Osteoblast (primary cell): ENCODE measurements at regions not wholly inside any gene's neighbourhood (a gene's known extent, or its start where the extent isn't known, plus 50 kb on each side); places are given as distances from the start of the nearest gene placed in this dataset.

ENCODE experiments used
- DNase-seq: peaks from one replicate; pipeline ENCODE4 v3.0.0; 2011; ENCODE audit warnings: low spot score, mixed read lengths; ENCODE audit not compliant: insufficient read length; ENCODE audit errors: missing footprints
- H2AFZ ChIP-seq: 2 replicates; pipeline ENCODE4 v1.6.0; 2011; ENCODE audit warnings: mild to moderate bottlenecking, low read length
- H3K27ac ChIP-seq: 2 replicates; pipeline ENCODE4 v1.5.1; 2011; ENCODE audit warnings: mild to moderate bottlenecking, low read depth, low read length, moderate library complexity
- H3K27me3 ChIP-seq: 2 replicates; pipeline ENCODE4 v1.6.0; 2012; ENCODE audit warnings: mild to moderate bottlenecking, control low read depth, inconsistent platforms, low read length, moderate library complexity; ENCODE audit not compliant: insufficient read depth
- H3K36me3 ChIP-seq: 2 replicates; pipeline ENCODE4 v1.5.1; 2011; ENCODE audit warnings: mild to moderate bottlenecking, low read length, control low read depth, moderate library complexity; ENCODE audit not compliant: insufficient read depth
- H3K4me1 ChIP-seq: 2 replicates; pipeline ENCODE4 v1.5.1; 2011; ENCODE audit warnings: mild to moderate bottlenecking, low read length, control low read depth, moderate library complexity; ENCODE audit not compliant: insufficient read depth
- H3K4me2 ChIP-seq: 2 replicates; pipeline ENCODE4 v1.6.0; 2011; ENCODE audit warnings: mild to moderate bottlenecking, low read length; ENCODE audit not compliant: insufficient read depth
- H3K4me3 ChIP-seq: fragments of 200-600 bp; sonication (generic); 3 replicates; pipeline ENCODE4 v1.5.1; 2012; ENCODE audit warnings: mild to moderate bottlenecking, low read length, inconsistent platforms; ENCODE audit not compliant: insufficient read depth
- H3K79me2 ChIP-seq: 2 replicates; pipeline ENCODE4 v1.6.0; 2012; ENCODE audit warnings: mild to moderate bottlenecking, low read length, control low read depth, inconsistent platforms; ENCODE audit not compliant: insufficient read depth
- H3K9me3 ChIP-seq: 2 replicates; pipeline ENCODE4 v1.5.1; 2011; ENCODE audit warnings: low read depth, low read length, control low read depth
- H4K20me1 ChIP-seq: 2 replicates; pipeline ENCODE4 v1.6.0; 2012; ENCODE audit warnings: mild to moderate bottlenecking, low read length, control low read depth; ENCODE audit not compliant: insufficient read depth
- TF ChIP-seq, protein P1 (sequence below): IDR thresholded peaks from 2 replicates; pipeline ENCODE4 v1.5.1; 2011; ENCODE audit warnings: mild to moderate bottlenecking, low read depth, low read length, moderate library complexity; ENCODE audit errors: extremely low read depth

- H4K20me1 ChIP-seq, result no peaks in the 10 kb centered on the region
- peaks cover 19% of the 10 kb centered on the region for H3K4me1 ChIP-seq
- no peaks in the 10 kb centered on the region for H3K9me3 ChIP-seq
- H3K36me3 ChIP-seq, result no peaks in the 10 kb centered on the region
- DNase-seq, result peak; percentile 74
- no peak overlapping the region for H3K27ac ChIP-seq
- H3K4me3 ChIP-seq, result no peak overlapping the region
- no peaks in the 10 kb centered on the region for H3K79me2 ChIP-seq
- H3K27me3 ChIP-seq, result no peaks in the 10 kb centered on the region
- no peak overlapping the region for H2AFZ ChIP-seq
- no peak overlapping the region for H3K4me2 ChIP-seq
- TF ChIP-seq, protein P1, sequence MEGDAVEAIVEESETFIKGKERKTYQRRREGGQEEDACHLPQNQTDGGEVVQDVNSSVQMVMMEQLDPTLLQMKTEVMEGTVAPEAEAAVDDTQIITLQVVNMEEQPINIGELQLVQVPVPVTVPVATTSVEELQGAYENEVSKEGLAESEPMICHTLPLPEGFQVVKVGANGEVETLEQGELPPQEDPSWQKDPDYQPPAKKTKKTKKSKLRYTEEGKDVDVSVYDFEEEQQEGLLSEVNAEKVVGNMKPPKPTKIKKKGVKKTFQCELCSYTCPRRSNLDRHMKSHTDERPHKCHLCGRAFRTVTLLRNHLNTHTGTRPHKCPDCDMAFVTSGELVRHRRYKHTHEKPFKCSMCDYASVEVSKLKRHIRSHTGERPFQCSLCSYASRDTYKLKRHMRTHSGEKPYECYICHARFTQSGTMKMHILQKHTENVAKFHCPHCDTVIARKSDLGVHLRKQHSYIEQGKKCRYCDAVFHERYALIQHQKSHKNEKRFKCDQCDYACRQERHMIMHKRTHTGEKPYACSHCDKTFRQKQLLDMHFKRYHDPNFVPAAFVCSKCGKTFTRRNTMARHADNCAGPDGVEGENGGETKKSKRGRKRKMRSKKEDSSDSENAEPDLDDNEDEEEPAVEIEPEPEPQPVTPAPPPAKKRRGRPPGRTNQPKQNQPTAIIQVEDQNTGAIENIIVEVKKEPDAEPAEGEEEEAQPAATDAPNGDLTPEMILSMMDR, result peak; percentile 27
These were observed 87.9 kb downstream of the NUDT12 start for GRCh38 chr5:103474677-103475076.

GRCh38 chr5:103473725-103474124 lies 88.9 kb downstream of the NUDT12 start:
- no peak for DNase-seq
- H3K79me2 ChIP-seq, result no peaks in the 10 kb centered on the region
- peaks cover 26% of the 10 kb centered on the region for H3K4me1 ChIP-seq
- no peaks in the 10 kb centered on the region for H4K20me1 ChIP-seq
- no peak overlapping the region for H3K4me2 ChIP-seq
- TF ChIP-seq, protein P1, result no peak
- no peaks in the 10 kb centered on the region for H3K9me3 ChIP-seq
- H2AFZ ChIP-seq, result no peak overlapping the region
- H3K27me3 ChIP-seq, result no peaks in the 10 kb centered on the region
- no peaks in the 10 kb centered on the region for H3K36me3 ChIP-seq
- H3K27ac ChIP-seq, result no peak overlapping the region
- no peak overlapping the region for H3K4me3 ChIP-seq

- Histone ChIP-seq H3K4me2 (no peak overlapping the region), H3K4me1 (peaks cover 27% of the 10 kb centered on the region), H3K79me2 (no peaks in the 10 kb centered on the region), H3K36me3 (no peaks in the 10 kb centered on the region), H3K27me3 (no peaks in the 10 kb centered on the region), H3K4me3 (no peak overlapping the region), H4K20me1 (no peaks in the 10 kb centered on the region), H3K27ac (peak overlapping the region; percentile 58), H2AFZ (no peak overlapping the region), H3K9me3 (no peaks in the 10 kb centered on the region)
- TF ChIP-seq, protein P1, result no peak
- no peak for DNase-seq
These were observed 89.8 kb downstream of the NUDT12 start for GRCh38 chr5:103472830-103473229.

DNA sequence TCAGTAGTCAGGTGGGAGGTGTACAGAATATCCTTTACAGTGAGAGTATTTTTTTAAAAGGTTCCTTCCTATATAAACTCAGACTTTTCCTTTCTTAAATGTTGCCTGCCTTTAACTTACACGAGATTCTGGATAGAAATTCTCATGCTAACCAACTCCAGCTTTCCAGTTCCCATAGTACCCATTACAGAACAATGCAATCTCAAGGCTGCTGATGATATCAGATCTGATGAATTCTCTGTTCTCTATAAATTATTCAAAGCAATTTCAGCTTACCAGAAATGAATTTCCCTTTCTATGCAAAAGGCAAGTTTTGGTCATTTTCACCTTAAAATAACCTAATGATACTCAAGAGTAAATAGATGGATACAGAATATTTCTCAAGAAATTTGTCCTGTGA lies 90.3 kb downstream of the NUDT12 start:
- Histone ChIP-seq H3K27me3 (no peaks in the 10 kb centered on the region), H4K20me1 (no peaks in the 10 kb centered on the region), H3K27ac (peak overlapping the region; percentile 58), H3K4me1 (peaks cover 27% of the 10 kb centered on the region), H2AFZ (no peak overlapping the region), H3K79me2 (no peaks in the 10 kb centered on the region), H3K4me2 (no peak overlapping the region), H3K36me3 (no peaks in the 10 kb centered on the region), H3K4me3 (no peak overlapping the region), H3K9me3 (no peaks in the 10 kb centered on the region)
- no peak for DNase-seq
- TF ChIP-seq, protein P1, result no peak
